HL-60 (cell line): ENCODE measurements at regions not wholly inside any gene's neighbourhood (a gene's known extent, or its start where the extent isn't known, plus 50 kb on each side); places are given as distances from the start of the nearest gene placed in this dataset.

Experiments
- CTCF ChIP-seq: IDR thresholded peaks from one replicate; pipeline ENCODE4 v1.5.1; 2011; ENCODE audit warnings: low read length, control low read depth, inconsistent platforms; ENCODE audit not compliant: insufficient read depth
- POLR2AphosphoS5 ChIP-seq: IDR thresholded peaks from 2 replicates; pipeline ENCODE4 v1.6.1; 2012; ENCODE audit warnings: low read depth

GRCh38 chr13:65966991-65967451 is 1263.1 kb downstream of the PCDH9 start:
- TF ChIP-seq CTCF, result peak; percentile 53
- no peak for TF ChIP-seq POLR2AphosphoS5
